ENCODE measurements at regions not wholly inside any gene's neighbourhood (a gene's known extent, or its start where the extent isn't known, plus 50 kb on each side); places are given as distances from the start of the nearest gene placed in this dataset.

- TF ChIP-seq CTCF (conservative IDR thresholded peaks at IDR 0.05 in 1 of 2, IDR thresholded peaks at IDR 0.05 in 1 of 2; ENCODE audit: low read depth in 1 of 2, low read length in 2 of 2), result no peak
- TF ChIP-seq EZH2 (IDR thresholded peaks at IDR 0.05; ENCODE audit: low read length, missing control alignments), result no peak
These were observed 166.1 kb upstream of the ZC3H12A start for GRCh38 chr1:37308031-37308960.

Measured in fibroblast of lung (primary cell).